OCI-LY3 (cell line): ENCODE measurements at regions not wholly inside any gene's neighbourhood (a gene's known extent, or its start where the extent isn't known, plus 50 kb on each side); places are given as distances from the start of the nearest gene placed in this dataset.
A peak's percentile ranks its signal among the peaks of the same experiment; 100 is the strongest.

Experiments used
- H2AFZ ChIP-seq: fragments of 200-600, 300-600 bp; shearing (Covaris generic); 2 replicates; pipeline ENCODE4 v1.6.0; 2014; ENCODE audit warnings: antibody characterized with exemption, low read depth, low read length
- H3K27ac ChIP-seq: fragments of 200-600, 300-600 bp; sonication (generic); 2 replicates; pipeline ENCODE4 v1.5.1; 2014; ENCODE audit warnings: mild to moderate bottlenecking, low read length, moderate library complexity, mixed read lengths
- H3K27me3 ChIP-seq: fragments of 200-600, 300-600 bp; sonication (generic); 2 replicates; pipeline ENCODE4 v1.6.1; 2014; ENCODE audit warnings: low read depth, low read length, mixed read lengths
- H3K36me3 ChIP-seq: fragments of 200-600, 300-600 bp; sonication (generic); replicated peaks from 2 replicates; pipeline ENCODE3; 2014; ENCODE audit warnings: low read depth, low read length, mixed read lengths
- H3K4me1 ChIP-seq: fragments of 300-600, 200-600 bp; sonication (generic); 2 replicates; pipeline ENCODE4 v1.6.1; 2014; ENCODE audit warnings: low read length, mixed read lengths
- H3K4me2 ChIP-seq: fragments of 200-600, 300-600 bp; sonication (generic); 2 replicates; pipeline ENCODE4 v1.6.1; 2014; ENCODE audit warnings: low read length, mixed read lengths
- H3K4me3 ChIP-seq: fragments of 300-600, 200-600 bp; sonication (generic); 2 replicates; pipeline ENCODE4 v1.5.1; 2014; ENCODE audit warnings: antibody characterized with exemption, mild to moderate bottlenecking, low read length, moderate library complexity
- H3K79me2 ChIP-seq: fragments of 300-600, 200-600 bp; shearing (Covaris generic); 2 replicates; pipeline ENCODE4 v1.6.1; 2014; ENCODE audit warnings: mild to moderate bottlenecking, low read length, mixed read lengths
- H3K9ac ChIP-seq: fragments of 300-600, 200-600 bp; shearing (Covaris generic); 2 replicates; pipeline ENCODE4 v1.6.0; 2014; ENCODE audit warnings: mild to moderate bottlenecking, low read length, moderate library complexity
- H3K9me3 ChIP-seq: fragments of 200-600, 300-600 bp; shearing (Covaris generic); 2 replicates; pipeline ENCODE4 v1.6.1; 2014; ENCODE audit warnings: low read length, mixed read lengths; ENCODE audit not compliant: insufficient read depth
- H4K20me1 ChIP-seq: fragments of 200-600, 300-600 bp; sonication (generic); 2 replicates; pipeline ENCODE4 v1.6.1; 2016; ENCODE audit warnings: low read length, mixed read lengths; ENCODE audit not compliant: insufficient read depth
- CTCF ChIP-seq: fragments of 200-600, 300-600 bp; sonication (generic); IDR thresholded peaks from 2 replicates; pipeline ENCODE4 v1.5.1; 2014; ENCODE audit warnings: antibody characterized with exemption, low read length, low read depth
- EZH2phosphoT487 ChIP-seq: fragments of 200-600 bp; shearing (Covaris generic); IDR thresholded peaks from 2 replicates; pipeline ENCODE4 v1.6.1; 2018; ENCODE audit warnings: antibody characterized with exemption, mixed run types, low read depth

- Histone ChIP-seq H3K4me3 (peak overlapping the region; percentile 65), H3K4me2 (peak overlapping the region; percentile 78), H3K9me3 (no peaks in the 10 kb centered on the region), H3K27me3 (no peaks in the 10 kb centered on the region; the same call in 1 of the 2 replicates), H3K79me2 (no peaks in the 10 kb centered on the region), H2AFZ (peak overlapping the region; percentile 79), H3K4me1 (peaks cover 9% of the 10 kb centered on the region), H3K9ac (peak overlapping the region; percentile 34), H4K20me1 (no peaks in the 10 kb centered on the region), H3K27ac (no peak overlapping the region), H3K36me3 (no peaks in the 10 kb centered on the region)
- TF ChIP-seq CTCF = no peak
- no peak for TF ChIP-seq EZH2phosphoT487
Measured at GRCh38 chr2:171210864-171211431, 50.3 kb upstream of the TLK1 start.
